GM12891 (cell line): ENCODE measurements at regions not wholly inside any gene's neighbourhood (a gene's known extent, or its start where the extent isn't known, plus 50 kb on each side); places are given as distances from the start of the nearest gene placed in this dataset.

Source experiments
- POLR2A ChIP-seq: IDR thresholded peaks from 2 replicates; pipeline ENCODE4 v1.6.1; 2011; ENCODE audit warnings: low read depth, low read length, control low read depth
- POLR2AphosphoS5 ChIP-seq: IDR thresholded peaks from 2 replicates; pipeline ENCODE4 v1.6.1; 2011; ENCODE audit warnings: low read depth, low read length, control low read depth
- POU2F2 ChIP-seq: IDR thresholded peaks from 2 replicates; pipeline ENCODE4 v1.6.1; 2011; ENCODE audit warnings: low read depth, mild to moderate bottlenecking, control low read depth, low read length, moderate library complexity
- TAF1 ChIP-seq: IDR thresholded peaks from 2 replicates; pipeline ENCODE4 v1.6.1; 2011; ENCODE audit warnings: low read depth, low read length, control low read depth

- TF ChIP-seq POLR2A (no peak), TAF1 (no peak), POLR2AphosphoS5 (no peak), POU2F2 (no peak)
Measured at GRCh38 chr6:137701942-137702341, 165.1 kb upstream of the TNFAIP3 start.
